ENCODE measurements at regions not wholly inside any gene's neighbourhood (a gene's known extent, or its start where the extent isn't known, plus 50 kb on each side); places are given as distances from the start of the nearest gene placed in this dataset.

- no peak for TF ChIP-seq GLI2 (tag by site-specific recombination; IDR thresholded peaks at IDR 0.05; ENCODE audit: borderline replicate concordance, low read depth)
- no peak for TF ChIP-seq ZNF302 (tag by site-specific recombination; IDR thresholded peaks at IDR 0.05; ENCODE audit: low read depth)
- TF ChIP-seq ZNF701 (tag by site-specific recombination; IDR thresholded peaks at IDR 0.05): no peak
- TF ChIP-seq ZNF561 (tag by site-specific recombination; IDR thresholded peaks at IDR 0.05; ENCODE audit: borderline replicate concordance): no peak
- TF ChIP-seq ZNF114 (tag by site-specific recombination; IDR thresholded peaks at IDR 0.05): no peak
These were observed 93.0 kb upstream of the ARGLU1 start (continued) for GRCh38 chr13:106660746-106661625.

GRCh38 chr13:106657104-106657503, 89.2 kb upstream of the ARGLU1 start:
- Histone ChIP-seq H3K36me3 (ENCODE audit: control insufficient read depth in 2 of 2, insufficient read depth in 1 of 2, low read length in 2 of 2) (no peaks in the 10 kb centered on the region), H3K4me1 (ENCODE audit: control insufficient read depth, insufficient read depth, low read length) (no peaks in the 10 kb centered on the region), H3K4me3 (ENCODE audit: low read depth, low read length) (no peak overlapping the region), H3K9me3 (ENCODE audit: control insufficient read depth, insufficient read depth, low read depth, low read length) (no peaks in the 10 kb centered on the region), H3K27ac (ENCODE audit: extremely low read depth, low read depth, low read length) (no peak overlapping the region)
- no peak for TF ChIP-seq ZNF623 (tag by site-specific recombination; IDR thresholded peaks at IDR 0.05)
- TF ChIP-seq ZNF114 (tag by site-specific recombination; IDR thresholded peaks at IDR 0.05): no peak
- TF ChIP-seq ZNF280D (tag by site-specific recombination; IDR thresholded peaks at IDR 0.05): no peak
- no peak for TF ChIP-seq ZNF324 (tag by site-specific recombination; IDR thresholded peaks at IDR 0.05)
- no peak for TF ChIP-seq ZNF214 (tag by site-specific recombination; IDR thresholded peaks at IDR 0.05; ENCODE audit: borderline replicate concordance)
- TF ChIP-seq GFI1B (tag by site-specific recombination; IDR thresholded peaks at IDR 0.05): no peak
- TF ChIP-seq ZNF10 (tag by site-specific recombination; IDR thresholded peaks at IDR 0.05): no peak
- TF ChIP-seq ZNF624 (tag by site-specific recombination; IDR thresholded peaks at IDR 0.05): no peak
- no peak for TF ChIP-seq ZNF18 (tag by site-specific recombination; IDR thresholded peaks at IDR 0.05)
- TF ChIP-seq ZNF510 (tag by site-specific recombination; IDR thresholded peaks at IDR 0.05; ENCODE audit: insufficient replicate concordance): no peak
- ChIA-PET POLR2A (no interaction called here), CTCF (no interaction called here)

GRCh38 chr13:106656186-106656585, 88.2 kb upstream of the ARGLU1 start:
- H3K9me3 ChIP-seq (ENCODE audit: control insufficient read depth, insufficient read depth, low read depth, low read length): no peaks in the 10 kb centered on the region
- H3K4me1 ChIP-seq (ENCODE audit: control insufficient read depth, insufficient read depth, low read length): no peaks in the 10 kb centered on the region
- POLR2A ChIA-PET: no interaction called here
- no peaks in the 10 kb centered on the region for H3K36me3 ChIP-seq (ENCODE audit: control insufficient read depth in 2 of 2, insufficient read depth in 1 of 2, low read length in 2 of 2)
- no peak overlapping the region for H3K27ac ChIP-seq (ENCODE audit: extremely low read depth, low read depth, low read length)
- CTCF ChIA-PET: interaction anchor here (0.6 to 0.7 kb wide), 2 partner anchors 35 to 1864 kb away, joined by 3 read pairs; no protein-coding TSS in a partner anchor
- no peak overlapping the region for H3K4me3 ChIP-seq (ENCODE audit: low read depth, low read length)
- TF ChIP-seq ZNF571 (tag by site-specific recombination; IDR thresholded peaks at IDR 0.05) (no peak), ZNF155 (tag by site-specific recombination; IDR thresholded peaks at IDR 0.05) (no peak), PRDM6 (tag by site-specific recombination; IDR thresholded peaks at IDR 0.05) (no peak), HOXA7 (CRISPR knock-in tag; IDR thresholded peaks at IDR 0.05; ENCODE audit: borderline replicate concordance) (no peak)
